ENCODE measurements at regions not wholly inside any gene's neighbourhood (a gene's known extent, or its start where the extent isn't known, plus 50 kb on each side); places are given as distances from the start of the nearest gene placed in this dataset.

GRCh38 chr13:108377646-108378206 is 108.2 kb downstream of the TNFSF13B start:
- dilution Hi-C loops (cut with MboI; ENCODE audit: extremely low pct_ligation_motif_present, low sequenced_read_pairs), result no loop called here
- no peaks in the 10 kb centered on the region for H3K79me2 ChIP-seq (ENCODE audit: control insufficient read depth, insufficient read depth, low read length)
- H3K4me3 ChIP-seq (ENCODE audit: control insufficient read depth in 2 of 3, extremely low read depth in 1 of 3, insufficient read depth in 2 of 3, low read depth in 1 of 3, low read length in 3 of 3), result no peak overlapping the region
- no peak for FAIRE-seq
- H3K4me2 ChIP-seq (ENCODE audit: control insufficient read depth, extremely low read depth, insufficient read depth, low read depth, low read length), result no peak overlapping the region
- H2AFZ ChIP-seq (ENCODE audit: control insufficient read depth, low read length), result no peak overlapping the region
- H3K27ac ChIP-seq (ENCODE audit: control insufficient read depth, insufficient read depth, low read length), result no peak overlapping the region
- no peaks in the 10 kb centered on the region for H3K27me3 ChIP-seq (ENCODE audit: control insufficient read depth, extremely low read depth, insufficient read depth, low read length)
- peaks cover 2% of the 10 kb centered on the region for H3K9me3 ChIP-seq (ENCODE audit: control insufficient read depth, low read depth, low read length)
- H3K9me1 ChIP-seq (ENCODE audit: control insufficient read depth, extremely low read depth, insufficient read depth, low read length), result no peaks in the 10 kb centered on the region
- TF ChIP-seq CTCF (optimal IDR thresholded peaks at IDR 0.05 in 1 of 3, IDR thresholded peaks at IDR 0.05 in 1 of 3, conservative IDR thresholded peaks at IDR 0.05 in 1 of 3; ENCODE audit: extremely low read depth in 1 of 3, insufficient read depth in 2 of 3, low read length in 3 of 3) (no peak), EZH2 (IDR thresholded peaks at IDR 0.05; ENCODE audit: low read length) (no peak)
- H3K4me1 ChIP-seq (ENCODE audit: control insufficient read depth, extremely low read depth, insufficient read depth, low read length), result no peaks in the 10 kb centered on the region
- no peak overlapping the region for H3K9ac ChIP-seq (ENCODE audit: control insufficient read depth, extremely low read depth, insufficient read depth, low read length)
- no peak for DNase-seq (ENCODE audit: low read depth, low spot score)
- no peaks in the 10 kb centered on the region for H4K20me1 ChIP-seq (ENCODE audit: control insufficient read depth, extremely low read depth, insufficient read depth, low read length)
- H3K36me3 ChIP-seq (ENCODE audit: control insufficient read depth in 2 of 2, extremely low read depth in 1 of 2, insufficient read depth in 2 of 2, low read length in 2 of 2), result no peaks in the 10 kb centered on the region

- dilution Hi-C loops (cut with MboI; ENCODE audit: extremely low pct_ligation_motif_present, low sequenced_read_pairs), result no loop called here
- DNase-seq (ENCODE audit: low read depth, low spot score) (no peak), FAIRE-seq (no peak)
- no peak overlapping the region for H2AFZ ChIP-seq (ENCODE audit: control insufficient read depth, low read length)
- no peak overlapping the region for H3K27ac ChIP-seq (ENCODE audit: control insufficient read depth, insufficient read depth, low read length)
- TF ChIP-seq EZH2 (IDR thresholded peaks at IDR 0.05; ENCODE audit: low read length) (no peak), CTCF (optimal IDR thresholded peaks at IDR 0.05 in 1 of 3, IDR thresholded peaks at IDR 0.05 in 1 of 3, conservative IDR thresholded peaks at IDR 0.05 in 1 of 3; ENCODE audit: extremely low read depth in 1 of 3, insufficient read depth in 2 of 3, low read length in 3 of 3) (no peak)
- no peak overlapping the region for H3K4me3 ChIP-seq (ENCODE audit: control insufficient read depth in 2 of 3, extremely low read depth in 1 of 3, insufficient read depth in 2 of 3, low read depth in 1 of 3, low read length in 3 of 3)
- H3K79me2 ChIP-seq (ENCODE audit: control insufficient read depth, insufficient read depth, low read length), result no peaks in the 10 kb centered on the region
- H3K9me3 ChIP-seq (ENCODE audit: control insufficient read depth, low read depth, low read length), result peaks cover 2% of the 10 kb centered on the region
- no peaks in the 10 kb centered on the region for H4K20me1 ChIP-seq (ENCODE audit: control insufficient read depth, extremely low read depth, insufficient read depth, low read length)
- H3K4me1 ChIP-seq (ENCODE audit: control insufficient read depth, extremely low read depth, insufficient read depth, low read length), result no peaks in the 10 kb centered on the region
- H3K9ac ChIP-seq (ENCODE audit: control insufficient read depth, extremely low read depth, insufficient read depth, low read length), result no peak overlapping the region
- H3K4me2 ChIP-seq (ENCODE audit: control insufficient read depth, extremely low read depth, insufficient read depth, low read depth, low read length), result no peak overlapping the region
- H3K27me3 ChIP-seq (ENCODE audit: control insufficient read depth, extremely low read depth, insufficient read depth, low read length), result no peaks in the 10 kb centered on the region
- H3K9me1 ChIP-seq (ENCODE audit: control insufficient read depth, extremely low read depth, insufficient read depth, low read length), result no peaks in the 10 kb centered on the region
- no peaks in the 10 kb centered on the region for H3K36me3 ChIP-seq (ENCODE audit: control insufficient read depth in 2 of 2, extremely low read depth in 1 of 2, insufficient read depth in 2 of 2, low read length in 2 of 2)
Measured at GRCh38 chr13:108383667-108384066, 114.1 kb downstream of the TNFSF13B start.

Measured in keratinocyte (primary cell).